ENCODE measurements at regions not wholly inside any gene's neighbourhood (a gene's known extent, or its start where the extent isn't known, plus 50 kb on each side); places are given as distances from the start of the nearest gene placed in this dataset.

- TF ChIP-seq CTCF (IDR thresholded peaks at IDR 0.05) (no peak), POLR2AphosphoS5 (IDR thresholded peaks at IDR 0.05) (no peak), POLR2A (IDR thresholded peaks at IDR 0.05; ENCODE audit: low read depth) (no peak)
These were observed 93.1 kb upstream of the B3GAT1 start for GRCh38 chr11:134505125-134505524.

All from esophagus muscularis mucosa (tissue), 3 donors.